Natural killer cell treated with Interleukin-12 subunit alpha and Interleukin-12 subunit beta and Interleukin-15 and Interleukin-18, amount 100 ng/mL, for 72 hours (primary cell): ENCODE measurements at regions not wholly inside any gene's neighbourhood (a gene's known extent, or its start where the extent isn't known, plus 50 kb on each side); places are given as distances from the start of the nearest gene placed in this dataset.

Source experiments
- ATAC-seq, 2 donors: fragments of 150-1000 bp; cut with Tn5 transposase in 1 of 2; sonication (Bioruptor Pico), chemical (Tn5 transposase) in 1 of 2; 2 replicates each; pipeline ENCODE4 v1.10.0; 2021
- DNase-seq: peaks from one replicate; pipeline ENCODE4 v3.0.0; 2022; ENCODE audit warnings: low spot score
- H3K27ac Mint-ChIP-seq, 2 donors: 1 replicate in 1 of 2; 2 replicates in 1 of 2; pipeline ENCODE4 v1.8.0; 2022; ENCODE audit warnings: mixed read lengths in 2 of 2, mild to moderate bottlenecking in 1 of 2, moderate library complexity in 1 of 2
- H3K27me3 Mint-ChIP-seq, 2 donors: 1 replicate in 1 of 2; 2 replicates in 1 of 2; pipeline ENCODE4 v1.8.0; 2022; ENCODE audit warnings: mixed read lengths in 2 of 2
- H3K36me3 Mint-ChIP-seq: one replicate; pipeline ENCODE4 v1.8.0; 2022; ENCODE audit warnings: mixed read lengths
- H3K4me1 Mint-ChIP-seq, 2 donors: 1 replicate in 1 of 2; 2 replicates in 1 of 2; pipeline ENCODE4 v1.8.0; 2022; ENCODE audit warnings: low read depth in 2 of 2, mixed read lengths in 2 of 2, mild to moderate bottlenecking in 1 of 2
- H3K4me3 Mint-ChIP-seq: one replicate; pipeline ENCODE4 v1.8.0; 2022; ENCODE audit warnings: mixed read lengths
- H3K9me3 Mint-ChIP-seq: 2 replicates; pipeline ENCODE4 v1.8.0; 2022; ENCODE audit warnings: mixed read lengths

DNA sequence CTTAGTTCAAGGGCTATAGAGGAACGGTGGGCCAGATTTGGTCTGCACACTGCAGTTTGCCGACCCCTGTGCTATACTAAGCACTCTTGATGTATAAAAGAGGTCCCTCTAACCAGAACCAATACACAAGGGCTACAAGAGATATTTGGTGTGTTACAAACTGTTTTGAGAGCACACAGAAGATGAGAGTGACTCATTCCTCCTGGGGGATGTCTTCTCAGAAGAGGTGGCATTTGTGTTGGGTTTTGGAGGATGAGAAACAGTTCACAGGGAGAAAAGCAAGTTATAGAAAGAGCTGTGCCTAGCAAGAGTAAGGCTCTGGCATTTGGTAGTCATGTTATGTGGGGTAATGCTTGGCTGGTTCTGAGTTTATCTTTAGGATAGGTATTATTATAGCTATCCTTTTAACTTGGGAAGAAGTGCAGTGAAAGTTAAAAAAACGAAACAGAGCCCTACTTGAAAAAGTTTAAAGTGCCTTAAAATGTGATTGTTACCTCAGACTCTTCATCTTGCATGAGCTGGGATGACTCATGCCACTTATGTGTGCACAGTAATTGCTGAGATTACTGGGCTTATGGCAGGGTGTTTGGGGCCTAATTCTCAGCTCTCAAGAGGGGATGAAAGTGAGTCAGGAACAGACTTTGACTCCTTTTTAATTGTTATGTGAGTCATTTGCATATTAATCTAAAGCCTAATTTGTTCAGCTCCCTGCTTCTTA is 160.4 kb downstream of the KIF20B start:
- Mint-ChIP-seq H3K36me3 (no peaks in the 10 kb centered on the region), H3K27ac (peak overlapping the region; percentile 45 to 58), H3K4me1 (peaks cover 14 to 17% of the 10 kb centered on the region in 2 donors), H3K9me3 (no peaks in the 10 kb centered on the region), H3K4me3 (peak overlapping the region; percentile 72), H3K27me3 (peaks cover 3 to 20% of the 10 kb centered on the region in 2 donors)
- peak; percentile 68 to 92 for ATAC-seq
- DNase-seq = no peak

DNA sequence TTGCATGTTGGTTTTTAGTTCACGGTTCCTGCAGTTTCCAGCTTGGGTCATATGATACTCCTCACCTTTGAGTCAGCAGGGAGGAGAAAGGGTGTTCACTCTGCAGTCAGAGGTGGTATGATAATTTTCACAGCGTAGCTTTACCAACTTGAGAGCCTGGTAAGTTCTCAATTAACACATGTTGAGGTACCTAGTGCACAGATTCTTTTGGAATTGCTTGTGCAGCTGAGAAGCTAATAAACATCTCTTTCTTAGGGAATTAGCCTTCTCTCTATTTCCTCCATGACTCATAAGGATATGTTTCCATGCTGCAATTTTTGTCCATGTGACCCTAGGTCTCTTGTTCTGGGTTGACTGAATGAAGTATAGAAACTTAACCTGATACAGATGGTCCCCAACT is 166.6 kb downstream of the KIF20B start:
- no peaks in the 10 kb centered on the region for H3K4me1 Mint-ChIP-seq
- H3K36me3 Mint-ChIP-seq = no peaks in the 10 kb centered on the region
- H3K4me3 Mint-ChIP-seq = no peak overlapping the region
- no peak overlapping the region for H3K27ac Mint-ChIP-seq
- H3K27me3 Mint-ChIP-seq = peaks cover 3 to 45% of the 10 kb centered on the region in 2 donors
- H3K9me3 Mint-ChIP-seq = no peaks in the 10 kb centered on the region
- DNase-seq (no peak), ATAC-seq (no peak)

DNA sequence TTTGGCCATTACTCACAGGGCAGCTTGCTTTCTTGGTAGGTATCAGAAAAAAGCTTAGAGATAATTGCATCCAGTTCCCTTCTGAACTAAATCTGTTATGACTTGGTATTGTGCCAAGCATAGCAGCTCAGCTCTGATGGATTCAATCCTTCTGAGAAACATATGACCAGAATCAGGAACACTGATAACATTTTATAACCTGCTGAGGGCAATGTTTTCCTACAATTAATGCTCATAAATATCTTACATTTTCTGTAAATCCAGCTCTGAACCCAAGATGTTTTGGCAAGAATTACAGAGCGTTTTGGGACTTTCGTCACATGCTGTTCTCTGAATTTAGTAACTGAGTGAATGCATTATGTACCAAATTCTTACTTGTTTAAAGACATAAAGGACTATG is 167.8 kb downstream of the KIF20B start:
- H3K27me3 Mint-ChIP-seq = peaks cover 6 to 51% of the 10 kb centered on the region in 2 donors
- no peaks in the 10 kb centered on the region for H3K9me3 Mint-ChIP-seq
- DNase-seq (no peak), ATAC-seq (no peak)
- no peaks in the 10 kb centered on the region for H3K36me3 Mint-ChIP-seq
- H3K4me3 Mint-ChIP-seq = no peak overlapping the region
- no peak overlapping the region for H3K27ac Mint-ChIP-seq
- no peaks in the 10 kb centered on the region for H3K4me1 Mint-ChIP-seq

DNA sequence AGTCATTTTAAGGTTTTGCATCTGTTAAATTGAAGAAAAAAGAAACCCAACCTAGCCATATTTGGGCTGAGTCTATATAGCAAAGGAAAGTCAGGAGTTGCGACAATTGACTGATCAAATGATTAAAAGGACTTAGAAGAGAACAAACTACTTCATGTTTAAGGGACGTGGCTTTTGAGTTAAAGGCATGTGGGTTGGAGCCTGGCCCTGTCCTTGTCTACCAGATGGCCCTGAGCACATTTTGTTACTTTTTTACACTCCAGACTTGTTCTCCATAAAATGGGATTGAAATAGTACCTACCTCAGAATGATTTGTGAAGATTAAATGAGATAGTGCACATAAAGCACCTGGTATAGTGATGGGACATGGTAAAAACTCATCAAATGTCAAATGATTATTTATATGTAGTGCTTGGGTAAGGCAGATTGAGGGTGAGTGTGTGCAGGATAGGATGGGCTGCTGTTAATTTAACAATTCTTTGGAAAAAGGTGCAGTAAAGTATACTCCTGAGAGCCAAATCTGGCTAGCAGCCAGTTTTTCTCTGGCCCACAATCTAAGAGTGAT is 168.3 kb downstream of the KIF20B start:
- Mint-ChIP-seq H3K27ac (no peak overlapping the region), H3K4me3 (no peak overlapping the region), H3K27me3 (peaks cover 8 to 52% of the 10 kb centered on the region in 2 donors), H3K9me3 (no peaks in the 10 kb centered on the region), H3K4me1 (no peaks in the 10 kb centered on the region), H3K36me3 (no peaks in the 10 kb centered on the region)
- ATAC-seq (no peak), DNase-seq (no peak)

DNA sequence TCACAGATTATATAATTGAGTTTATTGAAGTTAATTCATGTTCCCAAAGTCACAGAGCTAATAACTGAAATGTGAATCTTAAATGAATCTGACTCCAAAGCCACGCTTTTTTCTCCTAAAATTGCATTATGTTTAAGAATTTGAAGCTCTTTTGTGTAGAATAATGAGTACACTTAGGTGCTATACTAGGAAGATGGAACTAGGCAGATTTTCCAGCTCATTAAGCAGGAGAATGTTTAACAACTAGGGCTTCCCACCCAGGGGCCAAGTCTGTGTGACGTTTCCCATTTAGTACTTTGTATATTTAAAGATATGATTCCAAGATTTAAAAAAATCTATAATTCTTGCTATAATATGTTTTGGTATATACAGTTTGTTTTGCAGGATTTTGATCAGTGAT is 169.5 kb downstream of the KIF20B start:
- H3K9me3 Mint-ChIP-seq = no peaks in the 10 kb centered on the region
- H3K36me3 Mint-ChIP-seq = no peaks in the 10 kb centered on the region
- ATAC-seq = no peak
- no peak for DNase-seq
- H3K27ac Mint-ChIP-seq = no peak overlapping the region
- H3K27me3 Mint-ChIP-seq = peaks cover 11 to 47% of the 10 kb centered on the region in 2 donors
- H3K4me3 Mint-ChIP-seq = no peak overlapping the region
- H3K4me1 Mint-ChIP-seq = no peaks in the 10 kb centered on the region

DNA sequence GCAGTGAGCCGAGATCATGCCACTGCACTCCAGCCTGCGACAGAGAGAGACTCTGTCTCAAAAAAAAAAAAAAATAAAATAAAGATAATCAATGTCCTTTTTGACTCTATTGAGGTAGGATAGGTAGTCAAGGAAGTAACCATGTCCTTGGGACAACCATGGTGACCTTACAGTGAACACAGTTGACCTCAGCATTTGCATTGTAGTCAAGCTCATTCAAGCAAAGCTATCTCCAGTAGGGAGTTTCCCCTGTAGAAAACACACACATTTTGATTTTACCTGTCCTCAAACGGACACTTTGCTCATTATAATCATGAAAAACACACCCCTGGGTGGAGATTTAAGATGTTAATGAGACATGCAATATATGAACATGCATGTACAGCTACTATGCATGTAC is 171.7 kb downstream of the KIF20B start:
- DNase-seq = no peak
- Mint-ChIP-seq H3K36me3 (no peaks in the 10 kb centered on the region), H3K27me3 (peaks cover 8 to 30% of the 10 kb centered on the region in 2 donors), H3K9me3 (no peaks in the 10 kb centered on the region), H3K27ac (no peak overlapping the region), H3K4me3 (no peak overlapping the region), H3K4me1 (no peaks in the 10 kb centered on the region)
- no peak for ATAC-seq

DNA sequence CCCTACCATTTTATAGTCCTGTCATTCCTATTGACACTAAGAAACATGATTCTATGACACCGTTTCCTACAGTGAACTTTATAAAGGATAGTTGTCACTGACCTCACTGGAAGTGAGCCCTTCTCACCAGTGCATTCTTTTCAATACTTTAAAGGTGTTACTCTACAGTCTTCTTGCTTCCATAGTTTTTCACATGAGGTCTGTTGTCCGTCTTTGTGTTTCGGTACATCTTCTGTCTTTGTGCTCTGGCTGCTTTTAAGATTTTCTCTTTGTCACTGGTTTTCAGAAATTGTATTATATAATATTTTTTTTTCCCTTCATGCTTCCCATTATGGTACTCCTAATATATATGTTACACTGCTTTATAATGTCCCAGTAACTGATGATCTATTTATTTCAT is 174.2 kb downstream of the KIF20B start:
- no peaks in the 10 kb centered on the region for H3K36me3 Mint-ChIP-seq
- no peak for DNase-seq
- peaks cover 11 to 29% of the 10 kb centered on the region in 2 donors for H3K27me3 Mint-ChIP-seq
- no peaks in the 10 kb centered on the region for H3K4me1 Mint-ChIP-seq
- no peak overlapping the region for H3K4me3 Mint-ChIP-seq
- no peak for ATAC-seq
- H3K9me3 Mint-ChIP-seq = no peaks in the 10 kb centered on the region
- H3K27ac Mint-ChIP-seq = no peak overlapping the region

DNA sequence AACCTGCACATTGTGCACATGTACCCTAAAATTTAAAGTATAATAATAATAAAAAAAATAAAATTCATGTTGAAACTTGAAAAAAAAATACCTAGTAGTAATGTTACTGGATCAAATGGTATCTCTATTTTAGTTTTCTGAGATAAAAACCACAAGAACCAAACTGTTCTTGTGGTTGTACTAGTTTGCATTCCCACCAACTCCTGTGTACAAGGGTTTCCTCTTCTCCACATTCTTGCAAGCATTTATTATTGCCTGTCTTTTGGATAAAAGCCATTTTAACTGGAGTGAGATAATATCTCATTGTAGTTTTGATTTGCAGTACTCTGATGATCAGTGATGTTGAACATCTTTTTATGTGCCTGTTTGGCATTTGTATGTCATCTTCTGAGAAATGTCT is 177.7 kb downstream of the KIF20B start:
- no peak for ATAC-seq
- H3K36me3 Mint-ChIP-seq = peaks cover 19% of the 10 kb centered on the region
- H3K4me3 Mint-ChIP-seq = no peak overlapping the region
- DNase-seq = no peak
- peaks cover 6% of the 10 kb centered on the region for H3K9me3 Mint-ChIP-seq
- H3K27ac Mint-ChIP-seq = no peak overlapping the region
- H3K27me3 Mint-ChIP-seq = peaks cover 21 to 53% of the 10 kb centered on the region in 2 donors
- H3K4me1 Mint-ChIP-seq = no peaks in the 10 kb centered on the region

DNA sequence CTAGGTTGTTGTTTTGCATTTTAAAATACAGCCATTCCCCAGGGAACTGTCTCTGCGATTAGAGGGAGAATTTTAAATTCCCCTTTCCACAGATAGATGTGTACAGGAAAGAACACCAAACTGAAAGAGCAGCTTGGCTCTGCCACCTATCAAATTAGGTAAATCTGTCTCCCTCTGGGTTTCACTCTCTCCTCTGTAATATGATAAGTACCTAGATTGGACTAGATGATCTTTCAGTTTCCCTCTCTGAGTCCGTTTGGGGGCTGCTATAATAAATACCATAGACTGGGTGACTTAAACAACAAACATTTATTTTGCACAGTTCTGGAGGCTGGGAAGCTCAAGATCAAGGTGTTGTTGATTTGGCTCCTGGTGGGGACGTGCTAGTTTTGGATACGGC is 186.0 kb downstream of the KIF20B start:
- peaks cover 9 to 29% of the 10 kb centered on the region in 2 donors for H3K27me3 Mint-ChIP-seq
- peaks cover 10% of the 10 kb centered on the region for H3K36me3 Mint-ChIP-seq
- ATAC-seq = no peak
- no peak for DNase-seq
- H3K27ac Mint-ChIP-seq = no peak overlapping the region
- H3K9me3 Mint-ChIP-seq = peaks cover 3% of the 10 kb centered on the region
- H3K4me1 Mint-ChIP-seq = no peaks in the 10 kb centered on the region
- H3K4me3 Mint-ChIP-seq = no peak overlapping the region

DNA sequence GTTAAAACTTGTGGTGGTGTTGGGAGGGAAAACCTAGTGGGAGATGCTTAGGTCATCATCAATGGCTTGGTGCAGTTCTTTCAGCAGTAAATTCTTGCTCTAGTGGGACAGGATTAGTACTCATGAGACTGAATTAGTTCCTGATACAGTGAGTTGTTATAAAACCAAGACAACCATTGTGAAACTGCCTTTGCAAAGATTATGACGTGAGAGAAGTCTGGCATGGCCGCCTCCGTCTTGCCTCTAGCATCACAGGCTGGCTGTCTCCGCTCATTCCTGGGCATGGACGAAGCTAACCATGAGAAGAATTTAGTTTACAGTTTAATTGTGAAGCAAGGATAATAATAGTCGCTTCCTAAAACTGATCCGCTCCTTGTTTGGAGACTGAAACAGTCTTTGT is 186.4 kb downstream of the KIF20B start:
- H3K9me3 Mint-ChIP-seq = no peaks in the 10 kb centered on the region
- ATAC-seq = no peak
- H3K27me3 Mint-ChIP-seq = peaks cover 8 to 25% of the 10 kb centered on the region in 2 donors
- DNase-seq = no peak
- H3K36me3 Mint-ChIP-seq = peaks cover 6% of the 10 kb centered on the region
- H3K4me1 Mint-ChIP-seq = no peaks in the 10 kb centered on the region
- no peak overlapping the region for H3K27ac Mint-ChIP-seq
- H3K4me3 Mint-ChIP-seq = no peak overlapping the region

DNA sequence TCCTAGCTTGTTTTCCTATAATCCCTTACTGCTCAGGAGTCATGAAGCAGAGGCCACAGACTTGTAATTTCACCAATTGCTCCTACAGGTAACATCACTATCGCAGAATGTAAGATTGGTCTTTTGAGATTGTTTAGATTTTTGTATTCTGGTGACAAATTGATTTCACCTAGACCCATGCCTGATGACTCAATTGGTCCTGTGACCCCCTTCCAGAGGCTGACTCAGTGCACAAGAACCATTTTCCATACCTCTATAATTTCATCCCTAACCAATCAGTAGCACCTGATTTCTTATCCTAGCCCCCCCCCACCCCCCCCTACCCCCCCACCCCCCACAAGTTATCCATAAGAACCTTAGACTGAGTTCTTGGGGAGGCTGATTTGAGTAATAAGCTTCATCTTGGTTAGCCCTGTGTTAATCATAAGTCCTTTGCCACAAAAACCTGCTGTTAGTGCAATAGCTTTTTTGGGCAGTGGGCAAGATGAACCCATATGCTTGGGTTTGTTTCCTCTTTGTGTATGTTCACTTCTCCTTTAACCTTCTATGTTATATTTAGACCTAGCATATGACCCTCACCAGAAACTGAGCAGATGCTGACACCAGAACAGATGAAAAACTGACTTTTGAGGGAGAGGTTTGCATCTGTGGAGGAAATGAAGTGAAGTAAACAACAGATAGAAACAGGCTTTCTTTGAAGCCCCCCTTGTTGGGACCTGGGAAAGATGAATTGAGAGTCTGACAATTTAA is 187.1 kb downstream of the KIF20B start:
- no peak overlapping the region for H3K4me3 Mint-ChIP-seq
- no peak for DNase-seq
- peaks cover under 1% of the 10 kb centered on the region for H3K36me3 Mint-ChIP-seq
- peaks cover 12 to 18% of the 10 kb centered on the region in 2 donors for H3K27me3 Mint-ChIP-seq
- no peaks in the 10 kb centered on the region for H3K9me3 Mint-ChIP-seq
- ATAC-seq = no peak
- H3K27ac Mint-ChIP-seq = no peak overlapping the region
- H3K4me1 Mint-ChIP-seq = no peaks in the 10 kb centered on the region

DNA sequence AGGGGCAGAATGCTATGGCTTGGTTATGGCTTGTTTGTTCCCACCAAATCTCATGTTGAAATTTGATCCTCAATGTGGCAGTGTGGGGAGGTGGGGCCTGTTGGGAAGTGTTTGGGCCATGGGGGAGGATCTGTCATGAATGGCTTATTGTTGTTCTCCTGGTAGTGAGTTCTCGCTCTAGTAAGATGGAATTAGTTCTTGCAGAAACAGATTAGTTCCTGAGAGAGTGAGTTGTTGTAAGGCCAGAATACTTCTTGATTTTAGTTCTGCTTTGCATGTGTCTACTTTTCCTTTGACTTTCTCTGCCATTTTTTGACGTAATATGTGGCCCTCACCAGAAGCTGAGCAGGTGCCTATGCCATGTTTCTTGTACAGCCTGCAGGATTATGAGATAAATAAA is 188.2 kb downstream of the KIF20B start:
- Mint-ChIP-seq H3K27ac (no peak overlapping the region), H3K4me1 (no peaks in the 10 kb centered on the region), H3K36me3 (no peaks in the 10 kb centered on the region), H3K4me3 (no peak overlapping the region), H3K9me3 (no peaks in the 10 kb centered on the region), H3K27me3 (peaks cover 12 to 23% of the 10 kb centered on the region in 2 donors)
- ATAC-seq = no peak
- no peak for DNase-seq

DNA sequence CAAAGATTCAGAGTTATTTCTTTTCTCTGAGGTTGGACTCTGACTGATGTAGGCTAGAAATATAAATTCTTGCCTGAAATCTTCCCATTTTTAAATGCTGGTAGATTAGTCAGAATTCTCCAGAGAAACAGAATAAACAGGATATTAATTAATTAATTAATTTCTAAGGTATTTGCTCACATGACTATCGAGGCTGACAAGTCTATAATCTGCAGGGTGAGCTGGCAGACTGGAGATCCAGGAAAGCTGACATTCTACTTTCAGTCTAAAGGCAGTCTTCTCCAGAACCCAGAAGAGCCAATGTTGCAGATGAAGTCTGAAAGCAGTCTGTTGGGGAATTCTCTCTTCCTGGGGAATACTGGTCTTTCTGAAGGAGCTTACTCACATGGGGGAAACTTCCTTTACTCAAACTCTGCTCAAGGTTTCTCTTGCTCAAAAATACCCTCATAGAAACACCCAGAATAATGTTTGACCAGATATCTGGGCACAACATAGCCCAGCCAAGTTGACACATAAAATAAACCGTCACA is 189.7 kb downstream of the KIF20B start:
- Mint-ChIP-seq H3K36me3 (no peaks in the 10 kb centered on the region), H3K4me3 (no peak overlapping the region), H3K27ac (no peak overlapping the region), H3K9me3 (no peaks in the 10 kb centered on the region), H3K4me1 (no peaks in the 10 kb centered on the region), H3K27me3 (peaks cover 14 to 35% of the 10 kb centered on the region in 2 donors)
- no peak for ATAC-seq
- no peak for DNase-seq

DNA sequence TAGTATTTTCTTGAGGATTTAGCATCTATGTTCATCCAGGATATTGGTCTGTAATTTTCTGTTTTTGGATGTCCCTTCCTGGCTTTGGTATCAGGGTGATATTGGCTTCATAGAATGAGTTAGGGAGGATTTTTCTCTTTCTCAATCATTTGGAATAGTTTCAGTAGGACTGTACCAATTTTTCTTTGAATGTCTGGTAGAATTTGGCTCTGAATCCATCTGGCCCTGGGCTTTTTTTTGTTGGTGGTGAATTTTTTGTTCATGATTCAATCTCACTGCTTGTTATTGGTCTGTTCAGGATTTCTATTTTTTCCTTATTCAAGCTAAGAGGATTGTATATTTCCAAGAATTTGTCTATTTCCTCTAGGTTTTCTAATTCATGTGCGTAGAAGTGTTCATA is 192.7 kb downstream of the KIF20B start:
- no peaks in the 10 kb centered on the region for H3K4me1 Mint-ChIP-seq
- ATAC-seq = no peak
- no peaks in the 10 kb centered on the region for H3K9me3 Mint-ChIP-seq
- no peaks in the 10 kb centered on the region for H3K36me3 Mint-ChIP-seq
- H3K4me3 Mint-ChIP-seq = no peak overlapping the region
- H3K27ac Mint-ChIP-seq = no peak overlapping the region
- H3K27me3 Mint-ChIP-seq = peaks cover 12 to 40% of the 10 kb centered on the region in 2 donors
- no peak for DNase-seq
